ENCODE measurements at regions not wholly inside any gene's neighbourhood (a gene's known extent, or its start where the extent isn't known, plus 50 kb on each side); places are given as distances from the start of the nearest gene placed in this dataset.

GRCh38 chr18:42458226-42458625, 503.2 kb downstream of the PIK3C3 start:
- Histone ChIP-seq H3K4me3 (no peak overlapping the region), H3K27ac (no peak overlapping the region), H3K9me3 (no peaks in the 10 kb centered on the region), H3K27me3 (no peaks in the 10 kb centered on the region), H3K36me3 (no peaks in the 10 kb centered on the region), H3K4me1 (no peaks in the 10 kb centered on the region)
- no peak for DNase-seq
- intact Hi-C loops (cut with DNase I; ENCODE audit: low total_unique reads), result no loop called here
- TF ChIP-seq CTCF (IDR thresholded peaks at IDR 0.05), result no peak

GRCh38 chr18:42459873-42460272, 504.8 kb downstream of the PIK3C3 start:
- DNase-seq, result no peak
- Histone ChIP-seq H3K4me1 (no peaks in the 10 kb centered on the region), H3K36me3 (no peaks in the 10 kb centered on the region), H3K9me3 (no peaks in the 10 kb centered on the region), H3K27me3 (no peaks in the 10 kb centered on the region), H3K4me3 (no peak overlapping the region), H3K27ac (no peak overlapping the region)
- intact Hi-C loops (cut with DNase I; ENCODE audit: low total_unique reads), result no loop called here
- no peak for TF ChIP-seq CTCF (IDR thresholded peaks at IDR 0.05)

GRCh38 chr18:42471885-42472284, 516.9 kb downstream of the PIK3C3 start:
- no peak for DNase-seq
- Histone ChIP-seq H3K27ac (no peak overlapping the region), H3K27me3 (no peaks in the 10 kb centered on the region), H3K36me3 (no peaks in the 10 kb centered on the region), H3K4me1 (no peaks in the 10 kb centered on the region), H3K4me3 (no peak overlapping the region), H3K9me3 (no peaks in the 10 kb centered on the region)
- intact Hi-C loops (cut with DNase I; ENCODE audit: low total_unique reads), result no loop called here
- TF ChIP-seq CTCF (IDR thresholded peaks at IDR 0.05), result no peak

GRCh38 chr18:42473611-42474010, 518.6 kb downstream of the PIK3C3 start:
- TF ChIP-seq CTCF (IDR thresholded peaks at IDR 0.05), result no peak
- intact Hi-C loops (cut with DNase I; ENCODE audit: low total_unique reads), result no loop called here
- H3K27ac ChIP-seq, result no peak overlapping the region
- H3K27me3 ChIP-seq, result no peaks in the 10 kb centered on the region
- H3K4me3 ChIP-seq, result no peak overlapping the region
- H3K36me3 ChIP-seq, result no peaks in the 10 kb centered on the region
- no peaks in the 10 kb centered on the region for H3K4me1 ChIP-seq
- no peaks in the 10 kb centered on the region for H3K9me3 ChIP-seq
- DNase-seq, result no peak

GRCh38 chr18:42474577-42474976, 519.5 kb downstream of the PIK3C3 start:
- no peaks in the 10 kb centered on the region for H3K27me3 ChIP-seq
- DNase-seq, result no peak
- H3K9me3 ChIP-seq, result no peaks in the 10 kb centered on the region
- H3K4me3 ChIP-seq, result no peak overlapping the region
- TF ChIP-seq CTCF (IDR thresholded peaks at IDR 0.05), result no peak
- H3K4me1 ChIP-seq, result no peaks in the 10 kb centered on the region
- no peak overlapping the region for H3K27ac ChIP-seq
- intact Hi-C loops (cut with DNase I; ENCODE audit: low total_unique reads), result no loop called here
- H3K36me3 ChIP-seq, result no peaks in the 10 kb centered on the region

- Histone ChIP-seq H3K36me3 (no peaks in the 10 kb centered on the region), H3K4me3 (no peak overlapping the region), H3K27me3 (no peaks in the 10 kb centered on the region), H3K27ac (no peak overlapping the region), H3K4me1 (no peaks in the 10 kb centered on the region), H3K9me3 (no peaks in the 10 kb centered on the region)
- TF ChIP-seq CTCF (IDR thresholded peaks at IDR 0.05), result no peak
- intact Hi-C loops (cut with DNase I; ENCODE audit: low total_unique reads), result no loop called here
- no peak for DNase-seq
These were observed 520.1 kb downstream of the PIK3C3 start for GRCh38 chr18:42475157-42475556.

Data from tibial artery (tissue), 4 donors.